NCI-H2227 (cell line): ENCODE measurements at regions not wholly inside any gene's neighbourhood (a gene's known extent, or its start where the extent isn't known, plus 50 kb on each side); places are given as distances from the start of the nearest gene placed in this dataset.
"Not testable (repeated sequence)": the region's sequence is repeated elsewhere in the genome, so short reads cannot be mapped to it uniquely, and the experiment has no call there.

Experiments
- DNase-seq: peaks from one replicate; lab custom pipeline; 2025; ENCODE audit not compliant: unreplicated experiment; lab: John Stamatoyannopoulos, UW

GRCh38 chr5:97919719-97920118, 736.7 kb upstream of the RIOK2 start:
- no peak for DNase-seq

- no peak for DNase-seq
These were observed 739.7 kb upstream of the RIOK2 start for GRCh38 chr5:97922776-97923175.

- DNase-seq = no peak
These were observed 740.4 kb upstream of the RIOK2 start for GRCh38 chr5:97923496-97923895.

- no peak for DNase-seq
These were observed 741.0 kb upstream of the RIOK2 start for GRCh38 chr5:97923997-97924396.

- DNase-seq = no peak
These were observed 746.3 kb upstream of the RIOK2 start for GRCh38 chr5:97929383-97929782.

GRCh38 chr5:97931829-97932228, 748.8 kb upstream of the RIOK2 start:
- no peak for DNase-seq

- no peak for DNase-seq
These were observed 753.2 kb upstream of the RIOK2 start for GRCh38 chr5:97936231-97936630.

GRCh38 chr5:97937846-97938245, 754.8 kb upstream of the RIOK2 start:
- DNase-seq = no peak

GRCh38 chr5:97943036-97943435, 760.0 kb upstream of the RIOK2 start:
- no peak for DNase-seq

GRCh38 chr5:97951139-97951538, 768.1 kb upstream of the RIOK2 start:
- DNase-seq = no peak

GRCh38 chr5:97955450-97955849, 772.4 kb upstream of the RIOK2 start:
- no peak for DNase-seq

GRCh38 chr5:97967292-97967691, 784.2 kb upstream of the RIOK2 start:
- DNase-seq = no peak

GRCh38 chr5:97968346-97968745, 785.3 kb upstream of the RIOK2 start:
- DNase-seq = no peak

GRCh38 chr5:97979740-97980139, 793.7 kb upstream of the RGMB start:
- no peak for DNase-seq

- no peak for DNase-seq
These were observed 793.2 kb upstream of the RGMB start for GRCh38 chr5:97980291-97980690.

GRCh38 chr5:97986069-97986468, 787.4 kb upstream of the RGMB start:
- no peak for DNase-seq

GRCh38 chr5:97991236-97991635, 782.2 kb upstream of the RGMB start:
- no peak for DNase-seq

GRCh38 chr5:97998941-97999340, 774.5 kb upstream of the RGMB start:
- no peak for DNase-seq

GRCh38 chr5:98004463-98004862, 769.0 kb upstream of the RGMB start:
- no peak for DNase-seq

GRCh38 chr5:98016771-98017170, 756.7 kb upstream of the RGMB start:
- no peak for DNase-seq

GRCh38 chr5:98030273-98030672, 743.2 kb upstream of the RGMB start:
- not testable (repeated sequence) for DNase-seq

GRCh38 chr5:98031036-98031435, 742.4 kb upstream of the RGMB start:
- DNase-seq = not testable (repeated sequence)

GRCh38 chr5:98031496-98031895, 742.0 kb upstream of the RGMB start:
- DNase-seq = no peak

- DNase-seq = no peak
These were observed 741.5 kb upstream of the RGMB start for GRCh38 chr5:98031926-98032325.
